Ovary (tissue), 7 donors: ENCODE measurements at regions not wholly inside any gene's neighbourhood (a gene's known extent, or its start where the extent isn't known, plus 50 kb on each side); places are given as distances from the start of the nearest gene placed in this dataset.

Experiments used
- DNase-seq, 5 donors: peaks; one replicate each; pipeline ENCODE4 v3.0.0-alpha.2; 2019 to 2020
- H3K27ac ChIP-seq, 2 donors: fragments of 200-600 bp; one replicate each; pipeline versions ENCODE4 v1.5.1 to v1.8.0; 2019 to 2022
- H3K27me3 ChIP-seq: fragments of 200-600 bp; one replicate; pipeline ENCODE4 v1.8.0; 2022
- H3K36me3 ChIP-seq: fragments of 200-600 bp; sonication (generic); one replicate; pipeline ENCODE4 v1.5.1; 2019
- H3K4me1 ChIP-seq: one replicate; pipeline ENCODE4 v1.8.1; 2013; ENCODE audit warnings: mild to moderate bottlenecking, moderate library complexity; ENCODE audit not compliant: insufficient read depth
- H3K4me3 ChIP-seq: fragments of 200-600 bp; sonication (generic); one replicate; pipeline ENCODE4 v1.5.1; 2017
- H3K9me3 ChIP-seq, 2 donors: fragments of 200-600 bp in 1 of 2; sonication (generic) in 1 of 2; one replicate each; pipeline versions ENCODE4 v1.5.1 to v1.8.1; 2013 to 2019; ENCODE audit warnings: mild to moderate bottlenecking in 1 of 2, moderate library complexity in 1 of 2
- EP300 ChIP-seq: sonication (generic); formaldehyde crosslinking; IDR thresholded peaks from one replicate; pipeline ENCODE4 v1.6.1; 2017; ENCODE audit warnings: antibody characterized with exemption
- POLR2A ChIP-seq: fragments of 450-650 bp; IDR thresholded peaks from one replicate; pipeline ENCODE4 v1.6.1; 2017; ENCODE audit warnings: antibody characterized with exemption, mild to moderate bottlenecking, moderate library complexity
- WGBS, 3 donors: extraction: QIAGEN DNeasy Blood & Tissue Kit in 1 of 3; methylation state at CpG; one replicate each; pipeline versions ENCODE4 v1.1.5 to v1.1.7; 2013 to 2017; 5-methylcytosine and 5-hydroxymethylcytosine counted together
- intact Hi-C, 4 donors: fragments of 100-400 bp; cut with DNase I; formaldehyde crosslinking; loops; one replicate each; pipeline versions ENCODE4 v1.11.0 to v1.15.1; 2022 to 2023
- TF ChIP-seq, protein P1 (sequence below), 3 donors: fragments of 450-650 bp in 2 of 3; fragments of 200-600 bp in 1 of 3; IDR thresholded peaks; one replicate each; pipeline versions ENCODE4 v1.5.1 to v1.8.0; 2016 to 2022; ENCODE audit warnings: antibody characterized with exemption in 3 of 3, mild to moderate bottlenecking in 1 of 3
- donor health status: DM: no; HTN: no; CAD: no; lungs with moderate emphysema.
- donor health status: DM: no; HTN: no; CAD: no.
- donor health status: Bipolar disorder and iron deficiency.
- donor health status: DM: no; HTN: no; CAD: no.
- donor health status: DM: yes; HTN: yes; CAD: no.

GRCh38 chrX:9351126-9351525, 113.7 kb upstream of the TBL1X start:
- Histone ChIP-seq H3K4me1 (no peaks in the 10 kb centered on the region), H3K9me3 (no peaks in the 10 kb centered on the region), H3K27ac (no peak overlapping the region), H3K27me3 (no peaks in the 10 kb centered on the region), H3K4me3 (no peak overlapping the region), H3K36me3 (no peaks in the 10 kb centered on the region)
- TF ChIP-seq EP300: no peak
- no peak for TF ChIP-seq POLR2A
- TF ChIP-seq, protein P1, sequence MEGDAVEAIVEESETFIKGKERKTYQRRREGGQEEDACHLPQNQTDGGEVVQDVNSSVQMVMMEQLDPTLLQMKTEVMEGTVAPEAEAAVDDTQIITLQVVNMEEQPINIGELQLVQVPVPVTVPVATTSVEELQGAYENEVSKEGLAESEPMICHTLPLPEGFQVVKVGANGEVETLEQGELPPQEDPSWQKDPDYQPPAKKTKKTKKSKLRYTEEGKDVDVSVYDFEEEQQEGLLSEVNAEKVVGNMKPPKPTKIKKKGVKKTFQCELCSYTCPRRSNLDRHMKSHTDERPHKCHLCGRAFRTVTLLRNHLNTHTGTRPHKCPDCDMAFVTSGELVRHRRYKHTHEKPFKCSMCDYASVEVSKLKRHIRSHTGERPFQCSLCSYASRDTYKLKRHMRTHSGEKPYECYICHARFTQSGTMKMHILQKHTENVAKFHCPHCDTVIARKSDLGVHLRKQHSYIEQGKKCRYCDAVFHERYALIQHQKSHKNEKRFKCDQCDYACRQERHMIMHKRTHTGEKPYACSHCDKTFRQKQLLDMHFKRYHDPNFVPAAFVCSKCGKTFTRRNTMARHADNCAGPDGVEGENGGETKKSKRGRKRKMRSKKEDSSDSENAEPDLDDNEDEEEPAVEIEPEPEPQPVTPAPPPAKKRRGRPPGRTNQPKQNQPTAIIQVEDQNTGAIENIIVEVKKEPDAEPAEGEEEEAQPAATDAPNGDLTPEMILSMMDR (IDR thresholded peaks at IDR 0.05): no peak
- 80 to 85% (median 84%) methylated on average over 3 of the region's 3 CpGs for WGBS, 3 donors
- no peak for DNase-seq
- intact Hi-C loops: no loop called here

DNA sequence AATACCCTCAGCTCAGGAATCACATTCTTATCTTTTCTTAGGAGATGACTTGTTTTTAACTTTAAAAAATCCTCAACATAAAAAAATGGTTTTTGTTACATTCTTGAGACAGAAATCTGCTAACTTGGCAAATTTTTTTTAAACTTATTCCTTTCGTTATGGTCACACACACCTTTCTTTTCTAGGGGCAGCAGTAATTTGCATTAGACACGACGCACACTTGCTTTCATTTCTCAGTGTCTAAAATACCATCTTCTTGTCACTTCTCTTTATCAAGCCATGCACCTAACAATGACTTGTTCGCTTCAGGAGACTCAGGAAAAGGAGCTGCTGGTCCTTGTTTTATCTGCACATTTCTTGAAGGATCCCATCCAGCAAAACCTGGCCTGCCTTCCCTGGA, 112.6 kb upstream of the TBL1X start:
- H3K27ac ChIP-seq: no peak overlapping the region
- WGBS, 3 donors: 42 to 56% (median 50%) methylated on average over 4 of the region's 4 CpGs
- H3K4me3 ChIP-seq: no peak overlapping the region
- no peaks in the 10 kb centered on the region for H3K4me1 ChIP-seq
- intact Hi-C loops: no loop called here
- no peaks in the 10 kb centered on the region for H3K9me3 ChIP-seq
- TF ChIP-seq, protein P1 (IDR thresholded peaks at IDR 0.05): no peak
- no peak for TF ChIP-seq EP300
- no peak for TF ChIP-seq POLR2A
- no peaks in the 10 kb centered on the region for H3K36me3 ChIP-seq
- no peak for DNase-seq
- H3K27me3 ChIP-seq: no peaks in the 10 kb centered on the region

DNA sequence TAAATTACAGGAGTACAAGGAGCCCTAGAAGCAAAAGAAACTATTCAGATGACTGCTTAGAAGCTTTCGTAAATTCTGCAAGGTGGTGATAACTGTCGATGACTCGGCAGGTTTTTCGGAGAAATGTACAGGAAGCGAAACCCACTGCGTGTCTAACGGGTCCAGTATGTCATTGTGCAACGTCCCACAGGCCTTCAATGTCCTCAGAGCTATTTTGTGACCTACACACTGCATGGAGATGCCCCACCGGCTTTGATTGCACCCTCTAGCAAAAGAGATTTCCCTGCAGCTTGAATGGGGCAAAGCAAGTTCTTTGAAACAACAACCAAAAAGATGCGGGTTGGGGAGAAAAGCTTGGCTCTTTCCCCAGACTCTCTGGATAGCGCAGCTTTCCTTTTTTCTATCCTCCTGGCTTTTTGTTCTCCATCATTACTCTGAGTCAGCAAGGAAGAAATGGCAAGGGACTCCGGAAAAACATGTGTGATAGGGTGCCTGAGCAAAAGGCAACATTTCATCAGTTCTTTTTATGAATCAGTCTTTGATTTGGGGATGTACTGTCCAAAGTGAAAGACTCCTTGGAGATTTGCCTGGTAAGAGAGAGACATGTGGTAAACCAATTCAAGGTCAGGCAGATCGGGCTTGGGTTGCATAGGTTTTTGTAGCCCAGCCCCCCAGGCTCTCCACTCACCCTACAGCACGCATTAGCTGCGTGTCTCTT, 112.0 kb upstream of the TBL1X start:
- Histone ChIP-seq H3K4me1 (no peaks in the 10 kb centered on the region), H3K27me3 (no peaks in the 10 kb centered on the region), H3K4me3 (no peak overlapping the region), H3K36me3 (no peaks in the 10 kb centered on the region), H3K27ac (no peak overlapping the region), H3K9me3 (no peaks in the 10 kb centered on the region)
- intact Hi-C loops: no loop called here
- WGBS, 3 donors: 29 to 45% (median 33%) methylated on average over 15 of the region's 15 CpGs
- no peak for TF ChIP-seq POLR2A
- TF ChIP-seq, protein P1 (IDR thresholded peaks at IDR 0.05): no peak
- no peak for TF ChIP-seq EP300
- peak in 1 of 5 donors; percentile 28 for DNase-seq

DNA sequence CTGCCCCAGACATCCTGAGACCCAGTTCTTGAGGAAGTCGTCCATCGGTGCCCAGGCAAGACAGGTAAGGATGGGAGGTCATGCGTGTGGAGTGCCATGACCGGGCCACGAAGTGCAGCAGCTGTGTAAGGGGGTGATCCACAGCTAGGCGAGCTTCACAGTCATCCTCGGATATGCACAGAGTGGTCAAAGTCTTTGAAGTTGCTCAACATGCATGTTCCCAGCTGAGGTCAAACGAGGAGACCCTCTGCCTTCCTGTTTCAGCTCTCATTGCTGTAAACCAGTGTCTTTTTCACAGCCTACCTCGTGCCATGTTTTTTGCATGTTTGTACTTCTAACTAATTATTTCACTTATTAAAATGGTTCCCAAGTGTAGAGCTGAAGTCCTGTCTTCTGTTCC, 109.9 kb upstream of the TBL1X start:
- TF ChIP-seq EP300 (no peak), POLR2A (no peak)
- TF ChIP-seq, protein P1 (IDR thresholded peaks at IDR 0.05): no peak
- H3K9me3 ChIP-seq: no peaks in the 10 kb centered on the region
- H3K4me1 ChIP-seq: no peaks in the 10 kb centered on the region
- no peak overlapping the region for H3K4me3 ChIP-seq
- intact Hi-C loops: no loop called here
- 85 to 87% (median 86%) methylated on average over 9 of the region's 9 CpGs for WGBS, 3 donors
- no peaks in the 10 kb centered on the region for H3K27me3 ChIP-seq
- H3K27ac ChIP-seq: no peak overlapping the region
- H3K36me3 ChIP-seq: no peaks in the 10 kb centered on the region
- no peak for DNase-seq
